ENCODE measurements at regions not wholly inside any gene's neighbourhood (a gene's known extent, or its start where the extent isn't known, plus 50 kb on each side); places are given as distances from the start of the nearest gene placed in this dataset.

- DNase-seq (ENCODE audit: low spot score) = no peak
- in situ Hi-C loops (cut with HindIII; ENCODE audit: low sequenced_read_pairs) = no loop called here
Observed at GRCh38 chr17:73865831-73866230, 221.6 kb upstream of the SDK2 start.

- in situ Hi-C loops (cut with HindIII; ENCODE audit: low sequenced_read_pairs) = no loop called here
- no peak for DNase-seq (ENCODE audit: low spot score)
Observed at GRCh38 chr17:73867056-73867455, 222.8 kb upstream of the SDK2 start.

DNA sequence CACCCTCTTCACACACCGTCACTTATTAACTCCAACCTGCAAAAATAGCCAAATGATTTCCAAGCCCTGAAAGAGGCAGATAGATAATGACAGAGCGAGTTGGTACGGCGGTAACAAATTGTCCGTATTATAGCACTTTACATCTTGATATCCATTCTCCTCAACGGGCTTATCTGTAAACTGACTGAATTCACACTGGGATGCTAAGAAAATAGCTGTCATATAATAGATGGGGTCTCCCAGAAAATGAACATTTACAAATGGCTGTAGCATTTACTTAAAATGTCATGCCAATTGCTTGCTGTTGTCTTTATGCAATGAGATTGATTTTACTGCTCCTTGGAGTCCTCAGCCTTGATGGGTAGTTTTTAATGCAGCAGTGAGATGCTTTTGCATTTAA lies 225.8 kb upstream of the SDK2 start:
- in situ Hi-C loops (cut with HindIII; ENCODE audit: low sequenced_read_pairs) = no loop called here
- no peak for DNase-seq (ENCODE audit: low spot score)

DNA sequence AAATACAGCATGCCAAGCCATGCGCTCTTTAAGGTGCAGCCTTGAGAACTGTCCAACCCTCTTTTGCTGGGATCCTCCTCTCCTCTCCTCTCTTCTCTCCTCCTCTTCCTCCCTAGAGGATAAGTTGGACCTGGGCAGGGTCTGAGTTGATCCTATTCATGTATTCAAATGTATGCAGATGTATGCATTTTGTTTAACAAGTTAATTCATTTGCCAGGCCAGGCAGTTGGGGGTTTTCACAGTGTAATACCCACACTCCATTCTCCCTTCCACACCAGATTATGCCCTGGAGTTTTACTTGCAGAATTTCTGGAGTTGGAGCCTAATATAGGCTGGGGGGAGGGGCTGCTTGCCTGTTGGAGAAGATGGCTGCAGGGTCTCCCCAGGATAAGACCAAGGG lies 226.2 kb upstream of the SDK2 start:
- DNase-seq (ENCODE audit: low spot score) = no peak
- in situ Hi-C loops (cut with HindIII; ENCODE audit: low sequenced_read_pairs) = no loop called here

- DNase-seq (ENCODE audit: low spot score) = peak; percentile 6
Observed at GRCh38 chr17:73872816-73873215, 228.6 kb upstream of the SDK2 start.

GRCh38 chr17:73874008-73874720 lies 229.9 kb upstream of the SDK2 start:
- no peak for DNase-seq (ENCODE audit: low spot score)
- in situ Hi-C loops (cut with HindIII; ENCODE audit: low sequenced_read_pairs) = no loop called here

More at GRCh38 chr17:73872816-73873215, 228.6 kb upstream of the SDK2 start:
- in situ Hi-C loops (cut with HindIII; ENCODE audit: low sequenced_read_pairs) = no loop called here

DNA sequence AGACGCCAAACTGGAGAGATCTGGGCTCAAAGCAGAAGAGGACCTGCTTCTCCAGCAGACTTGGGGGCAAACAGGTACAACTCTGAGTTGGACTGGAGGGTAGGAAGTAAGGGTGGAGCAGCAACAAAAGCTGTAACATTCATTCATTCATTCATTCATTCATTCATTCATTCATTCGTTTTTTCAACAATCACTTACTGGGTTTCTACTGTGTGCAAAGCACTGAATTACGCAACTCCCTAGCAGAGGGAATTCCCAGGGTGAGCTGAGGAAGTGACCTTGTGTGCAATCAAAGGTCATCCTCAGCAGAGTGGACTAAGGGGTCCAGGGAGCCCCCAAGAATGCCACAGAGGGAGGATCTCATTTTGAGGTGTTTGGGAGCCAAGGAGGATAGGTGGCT lies 231.1 kb upstream of the SDK2 start:
- DNase-seq (ENCODE audit: low spot score) = no peak
- in situ Hi-C loops (cut with HindIII; ENCODE audit: low sequenced_read_pairs) = no loop called here

DNA sequence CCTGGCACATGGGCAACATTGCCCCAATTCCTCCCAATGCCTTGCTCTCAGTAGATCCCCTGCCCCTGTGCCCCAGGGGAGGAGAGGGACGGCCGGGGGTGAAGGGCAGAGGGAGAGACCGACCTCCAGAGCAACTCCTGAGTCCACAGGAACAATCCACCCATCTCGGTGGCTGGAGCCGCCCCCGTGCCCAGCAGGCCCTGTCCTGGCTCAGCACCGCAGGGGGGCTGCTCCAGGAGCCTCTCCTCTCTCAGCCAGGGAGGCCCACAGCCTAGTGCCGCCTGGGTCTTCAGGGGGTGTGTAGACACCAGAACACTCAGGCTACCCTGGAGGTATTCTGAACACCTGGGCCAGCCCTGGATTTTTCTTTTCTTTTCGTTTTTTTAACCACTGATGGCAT lies 233.7 kb upstream of the SDK2 start:
- in situ Hi-C loops (cut with HindIII; ENCODE audit: low sequenced_read_pairs) = no loop called here
- DNase-seq (ENCODE audit: low spot score) = no peak

DNA sequence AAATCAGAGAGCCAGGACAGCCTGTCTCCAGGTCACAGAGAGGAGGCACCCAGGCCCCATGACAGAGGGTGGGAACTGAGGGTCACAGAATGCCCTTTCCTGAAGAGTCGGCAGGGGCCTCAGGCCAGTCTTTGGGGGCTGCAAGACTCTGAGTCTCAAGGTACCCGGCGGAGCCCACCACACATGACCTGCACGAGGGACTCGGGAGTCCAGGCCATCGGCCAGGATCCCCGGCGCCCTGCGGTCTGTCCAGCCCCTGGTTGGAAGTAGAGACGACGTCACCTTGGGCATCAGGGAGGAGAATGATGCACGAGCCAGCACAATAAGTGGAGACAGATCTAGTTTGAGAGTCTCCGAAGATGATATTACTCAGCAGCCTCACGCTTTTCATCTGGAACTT lies 234.7 kb upstream of the SDK2 start:
- in situ Hi-C loops (cut with HindIII; ENCODE audit: low sequenced_read_pairs) = no loop called here
- no peak for DNase-seq (ENCODE audit: low spot score)

GRCh38 chr17:73879987-73880386 lies 235.7 kb upstream of the SDK2 start:
- in situ Hi-C loops (cut with HindIII; ENCODE audit: low sequenced_read_pairs) = no loop called here

GRCh38 chr17:73882590-73882989 lies 238.3 kb upstream of the SDK2 start:
- no peak for DNase-seq (ENCODE audit: low spot score)
- in situ Hi-C loops (cut with HindIII; ENCODE audit: low sequenced_read_pairs) = no loop called here

More at GRCh38 chr17:73879987-73880386, 235.7 kb upstream of the SDK2 start:
- no peak for DNase-seq (ENCODE audit: low spot score)

GRCh38 chr17:73883175-73883574 lies 238.9 kb upstream of the SDK2 start:
- in situ Hi-C loops (cut with HindIII; ENCODE audit: low sequenced_read_pairs) = no loop called here
- DNase-seq (ENCODE audit: low spot score) = no peak

- in situ Hi-C loops (cut with HindIII; ENCODE audit: low sequenced_read_pairs) = no loop called here
- no peak for DNase-seq (ENCODE audit: low spot score)
Observed at GRCh38 chr17:73887739-73888138, 243.5 kb upstream of the SDK2 start.

GRCh38 chr17:73888862-73889261 lies 244.6 kb upstream of the SDK2 start:
- no peak for DNase-seq (ENCODE audit: low spot score)
- in situ Hi-C loops (cut with HindIII; ENCODE audit: low sequenced_read_pairs) = no loop called here

DNA sequence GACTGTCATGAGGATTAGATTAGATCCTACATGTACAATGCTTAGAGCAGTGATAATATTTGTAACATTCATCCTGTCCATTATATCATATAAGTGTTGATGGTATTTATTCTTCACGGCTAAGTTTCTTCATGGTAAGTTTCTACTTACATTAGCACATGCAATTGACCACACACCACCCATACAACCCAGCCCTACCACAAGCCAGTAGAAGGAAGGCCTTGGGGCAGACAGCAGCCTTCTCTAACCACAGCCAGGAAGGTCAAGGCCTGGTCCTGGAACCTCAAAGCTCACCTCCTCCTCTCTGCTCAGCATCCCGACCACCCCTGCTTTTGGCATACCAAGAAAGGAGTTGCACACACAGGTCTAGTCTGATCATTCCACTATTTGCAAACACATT lies 245.2 kb upstream of the SDK2 start:
- in situ Hi-C loops (cut with HindIII; ENCODE audit: low sequenced_read_pairs) = no loop called here
- DNase-seq (ENCODE audit: low spot score) = no peak

- in situ Hi-C loops (cut with HindIII; ENCODE audit: low sequenced_read_pairs) = no loop called here
- no peak for DNase-seq (ENCODE audit: low spot score)
Observed at GRCh38 chr17:73890831-73891405, 246.7 kb upstream of the SDK2 start.

DNA sequence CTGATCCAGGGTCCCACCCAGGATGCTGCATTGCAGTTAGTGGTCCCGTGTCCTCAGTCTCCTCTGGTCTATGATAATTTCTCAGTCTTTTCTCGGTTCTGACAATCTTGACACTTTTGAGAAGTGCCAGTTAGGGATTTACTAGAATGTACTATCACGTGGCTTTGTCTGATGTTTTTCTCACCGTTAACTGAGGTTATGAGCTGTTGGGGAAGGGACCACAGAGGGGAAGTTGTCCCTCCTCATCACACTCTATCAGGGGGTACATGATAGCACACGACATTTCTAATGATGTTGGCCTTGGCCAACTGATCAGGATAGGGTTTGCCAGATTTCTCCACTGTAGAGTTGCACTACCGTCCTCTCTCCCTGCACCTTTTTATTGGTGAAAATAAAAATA lies 250.9 kb upstream of the SDK2 start:
- in situ Hi-C loops (cut with HindIII; ENCODE audit: low sequenced_read_pairs) = no loop called here
- DNase-seq (ENCODE audit: low spot score) = no peak

GRCh38 chr17:73896966-73897365 lies 252.7 kb upstream of the SDK2 start:
- in situ Hi-C loops (cut with HindIII; ENCODE audit: low sequenced_read_pairs) = no loop called here

DNA sequence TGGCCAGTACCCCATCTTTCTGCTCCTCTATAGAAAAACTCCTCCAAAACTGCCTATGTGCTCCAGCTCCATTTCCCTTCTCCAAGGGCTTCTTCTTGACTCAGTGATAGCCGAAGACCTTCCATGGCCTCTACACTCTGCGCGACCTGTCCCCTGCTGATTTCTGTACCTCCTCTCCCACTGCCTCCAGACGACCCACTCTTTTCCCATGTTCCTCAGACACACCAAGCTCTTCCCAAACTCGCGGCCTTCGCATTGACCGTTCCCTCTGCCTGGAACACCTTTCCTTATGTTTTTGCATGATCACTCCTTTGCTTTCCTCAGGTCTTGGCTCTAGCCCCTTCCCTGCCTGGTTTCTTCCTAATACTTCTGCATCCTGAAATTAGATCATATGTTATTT lies 255.6 kb upstream of the SDK2 start:
- in situ Hi-C loops (cut with HindIII; ENCODE audit: low sequenced_read_pairs) = no loop called here
- DNase-seq (ENCODE audit: low spot score) = no peak

More at GRCh38 chr17:73896966-73897365, 252.7 kb upstream of the SDK2 start:
- no peak for DNase-seq (ENCODE audit: low spot score)

GRCh38 chr17:73900516-73900915 lies 256.3 kb upstream of the SDK2 start:
- in situ Hi-C loops (cut with HindIII; ENCODE audit: low sequenced_read_pairs) = no loop called here
- no peak for DNase-seq (ENCODE audit: low spot score)

DNA sequence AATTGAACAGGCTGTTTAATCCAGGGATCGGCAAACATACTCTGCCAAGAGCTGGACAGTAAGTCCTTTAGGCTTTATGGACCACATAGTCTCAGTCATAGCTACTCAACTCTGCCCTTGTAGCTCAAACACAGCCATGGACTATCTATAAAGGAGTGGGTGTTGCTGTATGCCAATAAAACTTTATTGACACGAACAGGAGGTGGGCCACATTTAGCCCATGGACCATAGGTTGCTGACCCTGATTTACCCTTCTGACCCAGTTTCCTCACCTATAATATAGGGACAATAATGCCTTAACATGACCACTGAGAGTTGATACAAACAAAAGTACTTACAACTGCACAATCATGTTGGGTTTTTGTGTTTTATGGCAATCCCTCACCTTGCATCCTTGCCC lies 257.0 kb upstream of the SDK2 start:
- no peak for DNase-seq (ENCODE audit: low spot score)
- in situ Hi-C loops (cut with HindIII; ENCODE audit: low sequenced_read_pairs) = no loop called here
